HUES6 (cell line): ENCODE measurements at regions not wholly inside any gene's neighbourhood (a gene's known extent, or its start where the extent isn't known, plus 50 kb on each side); places are given as distances from the start of the nearest gene placed in this dataset.
A peak's percentile ranks its signal among the peaks of the same experiment; 100 is the strongest.
"Not testable (repeated sequence)": the region's sequence is repeated elsewhere in the genome, so short reads cannot be mapped to it uniquely, and the experiment has no call there.

ENCODE experiments used
- H3K27ac ChIP-seq: 2 replicates; pipeline ENCODE4 v1.7.0; 2013; ENCODE audit warnings: low read depth, mild to moderate bottlenecking, low read length, inconsistent platforms
- H3K27me3 ChIP-seq: 2 replicates; pipeline ENCODE4 v1.6.1; 2013; ENCODE audit warnings: low read length; ENCODE audit not compliant: control insufficient read depth, insufficient read depth
- H3K36me3 ChIP-seq: 2 replicates; pipeline ENCODE4 v1.6.1; 2013; ENCODE audit warnings: low read length; ENCODE audit not compliant: control insufficient read depth, insufficient read depth
- H3K4me1 ChIP-seq: 2 replicates; pipeline ENCODE4 v1.6.1; 2013; ENCODE audit warnings: low read length; ENCODE audit not compliant: control insufficient read depth, insufficient read depth
- H3K4me3 ChIP-seq: 2 replicates; pipeline ENCODE4 v1.5.1; 2013; ENCODE audit warnings: low read depth, low read length
- H3K9ac ChIP-seq: one replicate; pipeline ENCODE4 v1.6.1; 2013; ENCODE audit warnings: mild to moderate bottlenecking, low read length
- H3K9me3 ChIP-seq: 2 replicates; pipeline ENCODE4 v1.6.1; 2013; ENCODE audit warnings: low read depth, low read length; ENCODE audit not compliant: control insufficient read depth, insufficient read depth

- Histone ChIP-seq H3K9me3 (no peaks in the 10 kb centered on the region), H3K27ac (no peak overlapping the region)
These were observed 484.4 kb upstream of the SPRED2 start for GRCh38 chr2:65916785-65917295.

GRCh38 chr2:65916177-65916576 is 483.8 kb upstream of the SPRED2 start:
- Histone ChIP-seq H3K27me3 (no peaks in the 10 kb centered on the region), H3K4me3 (no peak overlapping the region), H3K4me1 (peaks cover 3% of the 10 kb centered on the region; the same call in 1 of the 2 replicates), H3K9me3 (no peaks in the 10 kb centered on the region), H3K9ac (no peak overlapping the region), H3K27ac (no peak overlapping the region), H3K36me3 (no peaks in the 10 kb centered on the region)

More at GRCh38 chr2:65916785-65917295, 484.4 kb upstream of the SPRED2 start:
- Histone ChIP-seq H3K4me3 (no peak overlapping the region), H3K27me3 (no peaks in the 10 kb centered on the region), H3K9ac (no peak overlapping the region), H3K4me1 (peaks cover 3% of the 10 kb centered on the region; the same call in 1 of the 2 replicates), H3K36me3 (no peaks in the 10 kb centered on the region)

DNA sequence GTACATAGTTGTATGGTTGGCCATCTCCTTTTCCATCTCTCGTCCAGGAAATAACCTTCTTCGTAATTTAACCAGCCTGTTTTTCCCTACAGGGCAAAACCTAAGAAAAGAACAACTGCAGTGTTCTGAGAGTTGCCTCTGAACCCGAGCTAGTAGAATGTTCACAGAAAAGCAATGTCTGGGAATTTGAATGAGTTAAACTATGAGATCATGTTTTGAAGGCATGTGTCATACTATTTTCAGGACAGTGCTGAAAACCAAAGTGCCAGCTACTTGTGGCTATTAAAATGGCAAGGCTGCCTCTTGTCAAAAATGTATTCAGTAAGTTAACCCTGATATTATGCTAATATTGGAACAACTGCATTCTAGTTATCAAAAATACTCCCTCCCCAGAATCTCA is 482.9 kb upstream of the SPRED2 start:
- no peaks in the 10 kb centered on the region for H3K27me3 ChIP-seq

GRCh38 chr2:65914244-65914786 is 481.9 kb upstream of the SPRED2 start:
- Histone ChIP-seq H3K9me3 (no peaks in the 10 kb centered on the region), H3K4me3 (no peak overlapping the region), H3K27me3 (no peaks in the 10 kb centered on the region), H3K9ac (no peak overlapping the region), H3K36me3 (no peaks in the 10 kb centered on the region), H3K27ac (no peak overlapping the region), H3K4me1 (peaks cover 3% of the 10 kb centered on the region; the same call in 1 of the 2 replicates)

More for the DNA sequence above, 482.9 kb upstream of the SPRED2 start:
- Histone ChIP-seq H3K9me3 (no peaks in the 10 kb centered on the region), H3K4me1 (peaks cover 3% of the 10 kb centered on the region; the same call in 1 of the 2 replicates), H3K27ac (no peak overlapping the region), H3K4me3 (no peak overlapping the region), H3K9ac (no peak overlapping the region), H3K36me3 (no peaks in the 10 kb centered on the region)

DNA sequence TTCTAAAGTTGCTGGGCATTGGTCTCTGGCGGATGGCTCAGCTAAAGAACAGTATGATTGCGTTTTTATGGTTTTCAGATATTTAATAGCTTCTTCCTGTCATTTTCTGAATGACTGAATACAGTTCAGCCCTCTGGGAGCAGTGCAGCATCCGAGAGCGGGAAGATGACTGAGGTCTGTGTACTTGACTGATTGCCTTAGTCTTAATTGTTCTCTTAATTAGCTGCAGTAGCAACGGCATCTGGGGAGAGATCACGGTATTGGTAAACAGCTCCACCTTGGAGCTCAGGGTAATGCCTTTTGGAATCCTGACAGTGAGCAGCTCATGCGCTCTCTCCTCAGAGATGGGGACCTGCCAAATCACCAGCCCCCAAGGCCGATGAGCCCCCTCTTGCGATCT is 481.4 kb upstream of the SPRED2 start:
- Histone ChIP-seq H3K4me1 (0 out of 2 replicates have a peak, but pooled peaks cover 3% of the 10 kb centered on the region), H3K9ac (no peak overlapping the region), H3K27ac (no peak overlapping the region), H3K36me3 (no peaks in the 10 kb centered on the region), H3K4me3 (no peak overlapping the region), H3K9me3 (no peaks in the 10 kb centered on the region), H3K27me3 (no peaks in the 10 kb centered on the region)

DNA sequence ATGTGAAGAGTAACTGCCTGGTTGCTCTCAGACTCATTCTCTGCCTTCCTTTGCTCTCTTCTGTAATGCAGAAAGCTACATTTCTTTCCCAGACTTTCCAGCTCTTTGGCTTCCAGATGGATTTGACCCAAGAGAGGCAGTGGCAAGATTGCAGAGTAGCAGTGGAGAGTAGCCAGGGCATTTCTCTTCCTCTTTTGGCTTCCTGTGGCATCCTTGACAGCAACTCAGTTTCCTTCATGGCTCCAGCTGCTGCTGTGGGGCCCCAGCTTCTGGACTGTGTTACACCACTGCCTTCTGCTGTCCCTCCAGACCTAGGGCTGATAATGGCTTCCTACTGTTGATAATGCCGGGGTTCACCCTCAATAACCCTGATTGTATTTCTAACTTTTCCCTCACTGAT is 469.4 kb upstream of the SPRED2 start:
- no peak overlapping the region for H3K27ac ChIP-seq
- H3K9ac ChIP-seq: no peak overlapping the region

GRCh38 chr2:65896446-65896845 is 464.0 kb upstream of the SPRED2 start:
- Histone ChIP-seq H3K4me3 (no peak overlapping the region), H3K36me3 (no peaks in the 10 kb centered on the region), H3K27me3 (no peaks in the 10 kb centered on the region), H3K27ac (no peak overlapping the region), H3K4me1 (no peaks in the 10 kb centered on the region), H3K9ac (no peak overlapping the region), H3K9me3 (no peaks in the 10 kb centered on the region)

More for the DNA sequence above, 469.4 kb upstream of the SPRED2 start:
- no peaks in the 10 kb centered on the region for H3K4me1 ChIP-seq
- H3K27me3 ChIP-seq: no peaks in the 10 kb centered on the region
- no peaks in the 10 kb centered on the region for H3K9me3 ChIP-seq
- H3K4me3 ChIP-seq: no peak overlapping the region
- no peaks in the 10 kb centered on the region for H3K36me3 ChIP-seq

DNA sequence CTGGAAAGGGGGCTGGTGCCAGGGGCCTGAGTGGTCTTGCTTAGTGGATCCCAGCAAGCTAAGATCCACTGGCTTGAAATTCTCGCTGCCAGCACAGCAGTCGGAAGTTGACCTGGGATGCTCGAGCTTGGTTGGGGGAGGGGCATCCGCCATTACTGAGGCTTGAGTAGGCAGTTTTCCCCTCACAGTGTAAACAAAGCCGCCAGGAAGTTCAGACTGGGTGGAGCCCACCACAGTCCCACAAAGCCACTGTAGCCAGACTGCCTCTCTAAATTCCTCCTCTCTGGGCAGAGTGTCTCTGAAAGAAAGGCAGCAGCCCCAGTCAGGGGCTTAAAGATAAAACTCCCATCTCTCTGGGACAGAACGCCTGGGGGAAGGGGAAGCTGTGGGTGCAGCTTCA is 457.7 kb upstream of the SPRED2 start:
- H3K36me3 ChIP-seq, H3K9me3 ChIP-seq, H3K27ac ChIP-seq, H3K27me3 ChIP-seq, H3K4me3 ChIP-seq: not testable (repeated sequence)
- H3K9ac ChIP-seq: peak overlapping the region; percentile 16
- peaks cover 10% of the 10 kb centered on the region; the same call in 1 of the 2 replicates for H3K4me1 ChIP-seq

DNA sequence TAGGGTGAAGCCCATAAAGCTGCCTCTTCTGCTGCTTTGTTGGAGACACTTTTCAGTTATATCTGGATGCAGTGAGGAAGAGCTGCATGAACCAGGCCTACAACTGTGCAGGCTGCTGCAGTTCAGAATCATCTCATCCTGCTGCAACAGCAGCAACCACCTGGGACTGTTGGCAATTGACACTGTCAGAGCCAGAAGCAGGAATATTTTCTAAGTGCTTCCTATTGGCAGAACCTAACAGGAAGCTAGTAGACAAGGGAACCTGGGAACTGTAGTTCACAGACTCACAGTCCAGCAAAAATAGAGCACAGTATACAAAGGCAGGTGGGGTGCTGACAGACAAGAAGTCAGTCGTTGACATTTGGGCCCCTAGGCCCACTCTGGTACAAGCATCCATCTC is 452.9 kb upstream of the SPRED2 start:
- Histone ChIP-seq H3K27me3 (no peaks in the 10 kb centered on the region), H3K27ac (no peak overlapping the region), H3K4me1 (peaks cover 6% of the 10 kb centered on the region; the same call in 1 of the 2 replicates), H3K36me3 (no peaks in the 10 kb centered on the region), H3K9me3 (0 out of 2 replicates have a peak, but pooled peaks cover 7% of the 10 kb centered on the region), H3K9ac (no peak overlapping the region), H3K4me3 (no peak overlapping the region)

DNA sequence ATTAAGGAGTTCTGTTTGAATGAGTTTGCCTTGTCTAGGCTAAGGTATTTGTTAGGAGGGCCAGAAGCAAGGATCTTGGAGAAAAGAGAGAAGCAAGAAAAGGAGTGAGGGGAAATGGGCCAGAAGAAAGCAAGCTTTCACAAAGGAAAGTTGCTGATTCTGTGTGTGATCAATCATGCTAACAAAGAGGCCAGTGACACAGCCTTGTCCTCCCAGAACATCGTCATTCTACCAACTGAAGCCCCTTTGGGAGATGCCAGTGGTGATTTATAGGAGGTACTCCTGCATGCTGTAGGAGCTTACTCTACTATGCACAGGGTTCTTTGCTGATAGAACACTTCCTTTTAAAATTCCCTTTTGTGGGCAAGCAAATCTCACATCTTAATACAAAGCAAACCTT is 449.2 kb upstream of the SPRED2 start:
- Histone ChIP-seq H3K27ac (no peak overlapping the region), H3K9ac (no peak overlapping the region), H3K4me1 (no peaks in the 10 kb centered on the region), H3K9me3 (no peaks in the 10 kb centered on the region), H3K36me3 (no peaks in the 10 kb centered on the region), H3K27me3 (no peaks in the 10 kb centered on the region), H3K4me3 (no peak overlapping the region)

DNA sequence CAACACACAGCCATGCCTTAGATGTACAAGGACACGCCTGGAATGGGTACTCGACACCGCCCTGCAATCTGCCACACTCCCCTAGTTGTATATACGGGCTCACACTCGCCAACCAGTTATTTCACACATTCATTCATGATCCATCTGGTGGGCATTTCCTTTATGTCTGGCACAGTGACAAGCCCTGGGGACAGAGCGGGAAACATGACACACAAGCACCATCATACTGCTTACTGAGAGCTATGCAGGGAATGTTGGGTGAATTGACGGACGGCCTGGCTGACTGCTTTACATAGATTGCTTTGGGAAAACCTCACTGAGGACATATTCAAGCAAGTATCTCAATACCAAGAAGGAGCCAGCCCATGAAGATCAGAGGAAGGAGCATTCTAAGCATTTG is 448.0 kb upstream of the SPRED2 start:
- no peaks in the 10 kb centered on the region for H3K9me3 ChIP-seq
- no peaks in the 10 kb centered on the region for H3K27me3 ChIP-seq

More for the DNA sequence above, 448.0 kb upstream of the SPRED2 start:
- no peaks in the 10 kb centered on the region for H3K4me1 ChIP-seq
- H3K36me3 ChIP-seq: no peaks in the 10 kb centered on the region
- H3K4me3 ChIP-seq: no peak overlapping the region
- no peak overlapping the region for H3K9ac ChIP-seq
- no peak overlapping the region for H3K27ac ChIP-seq
